K562 (cell line): ENCODE measurements at regions not wholly inside any gene's neighbourhood (a gene's known extent, or its start where the extent isn't known, plus 50 kb on each side); places are given as distances from the start of the nearest gene placed in this dataset.

Source experiments
- ATAC-seq: fragments of 200-7000 bp; cut with Tn5 transposase; 3 replicates; pipeline ENCODE4 v1.9.1; 2020; ENCODE audit warnings: moderate library complexity
- BruUV-seq: library from RNA; stranded (reverse); fragments of 400-500 nt; replicated peaks from 2 replicates; lab custom pipeline; 2021; lab: Mats Ljungman, UMichigan
- CTCF ChIA-PET: fragments of 300-600 bp; formaldehyde crosslinking; extraction: SDS; loops from one replicate; lab custom pipeline; 2021; ENCODE audit warnings: low intra/inter-chr PET ratio; lab: Yijun Ruan, JAX
- POLR2A ChIA-PET: fragments of 300-600, 350-650 bp; sonication (Branson Sonifier 250); formaldehyde crosslinking; extraction: SDS; loops from one replicate; lab custom pipeline; 2021; ENCODE audit warnings: antibody characterized with exemption, inconsistent platforms; lab: Yijun Ruan, JAX
- DNase-seq, 4 experiments: peaks; one replicate each; pipeline versions ENCODE4 v3.0.0 to v3.0.0-alpha.2; 2011 to 2018; ENCODE audit warnings: low spot score in 3 of 4, mixed read lengths in 3 of 4; ENCODE audit errors: extremely low read depth in 1 of 4
- FAIRE-seq: peaks from 2 replicates; lab custom pipeline; 2011; peaks lifted over from hg19 to GRCh38; lab: Jason Lieb, UNC
- H2AFZ ChIP-seq: 2 replicates; pipeline ENCODE4 v1.6.0; 2011; ENCODE audit warnings: low read depth, low read length, control low read depth, inconsistent platforms
- H3K27ac ChIP-seq: fragments of 200-600 bp; 3 replicates; pipeline ENCODE4 v1.8.0; 2011; ENCODE audit warnings: low read depth, mild to moderate bottlenecking, control low read depth, inconsistent platforms, low read length, moderate library complexity, mixed read lengths; ENCODE audit errors: extremely low read depth
- H3K27me3 ChIP-seq, 2 experiments: fragments of 300-600 bp in 1 of 2; 2 replicates in 1 of 2; 3 replicates in 1 of 2; pipeline versions ENCODE4 v1.6.0 to v1.8.0; 2011; ENCODE audit warnings: inconsistent platforms in 2 of 2, low read length in 2 of 2, mild to moderate bottlenecking in 1 of 2, mixed read lengths in 1 of 2, moderate library complexity in 1 of 2; ENCODE audit not compliant: control insufficient read depth in 2 of 2, insufficient read depth in 2 of 2
- H3K36me3 ChIP-seq: fragments of 300-600 bp; 3 replicates; pipeline ENCODE4 v1.8.0; 2011; ENCODE audit warnings: mild to moderate bottlenecking, low read length, inconsistent platforms; ENCODE audit not compliant: control insufficient read depth, insufficient read depth
- H3K4me1 ChIP-seq, 2 experiments: fragments of 200-600 bp in 1 of 2; replicated peaks in 1 of 2; 2 replicates in 1 of 2; 3 replicates in 1 of 2; pipeline versions ENCODE4 v1.5.1 to v1.8.0; 2011; ENCODE audit warnings: inconsistent platforms in 2 of 2, low read length in 2 of 2, mild to moderate bottlenecking in 1 of 2, mixed read lengths in 1 of 2, moderate library complexity in 1 of 2; ENCODE audit not compliant: control insufficient read depth in 2 of 2, insufficient read depth in 2 of 2
- H3K4me2 ChIP-seq: 2 replicates; pipeline ENCODE4 v1.6.1; 2011; ENCODE audit warnings: low read length, control low read depth, inconsistent platforms, mixed read lengths; ENCODE audit not compliant: insufficient read depth
- H3K4me3 ChIP-seq: fragments of 200-600 bp; sonication (generic), shearing (Covaris generic); 2 replicates; pipeline ENCODE4 v1.5.1; 2016; ENCODE audit warnings: control low read depth, inconsistent platforms
- H3K79me2 ChIP-seq: fragments of 200-600 bp; 3 replicates; pipeline ENCODE4 v1.8.0; 2011; ENCODE audit warnings: low read length, inconsistent platforms; ENCODE audit not compliant: control insufficient read depth, insufficient read depth
- H3K9ac ChIP-seq, 2 experiments: 2 replicates each; pipeline versions ENCODE4 v1.6.0 to v1.6.1; 2011; ENCODE audit warnings: low read depth in 2 of 2, low read length in 2 of 2, control low read depth in 1 of 2, inconsistent platforms in 1 of 2, mild to moderate bottlenecking in 1 of 2, mixed read lengths in 1 of 2; ENCODE audit not compliant: insufficient read depth in 1 of 2
- H3K9me1 ChIP-seq: one replicate; pipeline ENCODE4 v1.6.0; 2011; ENCODE audit warnings: inconsistent platforms, mild to moderate bottlenecking, low read length, moderate library complexity; ENCODE audit not compliant: control insufficient read depth, insufficient read depth
- H3K9me3 ChIP-seq: replicated peaks from 2 replicates; pipeline ENCODE4 v1.5.1; 2011; ENCODE audit warnings: low read depth, low read length, inconsistent platforms; ENCODE audit not compliant: control insufficient read depth, insufficient read depth
- H4K20me1 ChIP-seq: replicated peaks from 2 replicates; pipeline ENCODE4 v1.6.1; 2011; ENCODE audit warnings: low read length, inconsistent platforms, mixed read lengths; ENCODE audit not compliant: control insufficient read depth, insufficient read depth
- KDM1A ChIP-seq, 2 experiments: fragments of 450-650 bp; IDR thresholded peaks; 2 replicates each; pipeline ENCODE4 v1.6.1; 2016; ENCODE audit warnings: mild to moderate bottlenecking in 2 of 2
- SIN3B ChIP-seq: fragments of 450-650 bp; IDR thresholded peaks from 2 replicates; pipeline ENCODE4 v1.6.1; 2017; ENCODE audit warnings: low read depth, mild to moderate bottlenecking, moderate library complexity
- USF2 ChIP-seq: sonication (generic); formaldehyde crosslinking; IDR thresholded peaks from 2 replicates; pipeline ENCODE4 v1.5.0; 2020; ENCODE audit warnings: missing genetic modification reagents
- ZNF408 ChIP-seq: fragments of 250-450 bp; sonication (Bioruptor Pico); IDR thresholded peaks from 2 replicates; pipeline ENCODE4 v1.4.0; 2020; ENCODE audit warnings: low read depth, mild to moderate bottlenecking, moderate library complexity
- ZNF639 ChIP-seq, 2 experiments: fragments of 200-800 bp in 1 of 2; sonication (Bioruptor generic) in 1 of 2; sonication (generic) in 1 of 2; formaldehyde crosslinking in 1 of 2; IDR thresholded peaks in 1 of 2; conservative IDR thresholded peaks in 1 of 2; 2 replicates each; pipeline versions ENCODE4 v1.5.0 to v1.6.1; 2016 to 2020; ENCODE audit warnings: missing compliant biosample characterization in 1 of 2, missing genetic modification characterization in 1 of 2, missing genetic modification reagents in 1 of 2
- WGBS: fragments of 100-300 bp; shearing (Covaris generic); methylation state at CpG from one replicate; pipeline ENCODE4 v1.1.6; 2016; ENCODE audit warnings: low coverage, mixed read lengths; ENCODE audit not compliant: insufficient coverage; ENCODE audit errors: missing lambda C conversion rate; 5-methylcytosine and 5-hydroxymethylcytosine counted together
- in situ Hi-C: fragments of 300-500 bp; cut with MboI; formaldehyde crosslinking; loops from 4 replicates; pipeline ENCODE4 v1.15.0; 2018; ENCODE audit warnings: inconsistent platforms, mixed read lengths
- intact Hi-C: fragments of 100-400 bp; cut with micrococcal nuclease; formaldehyde crosslinking; loops from 2 replicates; pipeline ENCODE4 v1.14.2; 2022

- TF ChIP-seq USF2 (CRISPR knock-in tag) (no peak), SIN3B (no peak)
These were observed 457.3 kb downstream of the XIRP2 start (continued) for GRCh38 chr2:167345559-167345958.

- H3K79me2 ChIP-seq = no peaks in the 10 kb centered on the region
- H3K4me2 ChIP-seq = no peak overlapping the region
- WGBS = 0% methylated on average over 1 of the region's 1 CpG
- DNase-seq = no peak
- H3K4me1 ChIP-seq = no peaks in the 10 kb centered on the region
- in situ Hi-C loops = no loop called here
- H3K4me3 ChIP-seq = no peak overlapping the region
- no peaks in the 10 kb centered on the region for H3K27me3 ChIP-seq
- H2AFZ ChIP-seq = no peak overlapping the region
- H4K20me1 ChIP-seq = no peaks in the 10 kb centered on the region
- H3K9ac ChIP-seq = no peak overlapping the region
- CTCF ChIA-PET = no interaction called here
- POLR2A ChIA-PET = interaction anchor here (0.6 kb wide), 1 partner anchor 1827 kb away, joined by 3 read pairs; no protein-coding TSS in a partner anchor
- no peak for ATAC-seq
- no peaks in the 10 kb centered on the region for H3K9me3 ChIP-seq
- H3K9me1 ChIP-seq = no peaks in the 10 kb centered on the region
- intact Hi-C loops = no loop called here
- no peak overlapping the region for H3K27ac ChIP-seq
- FAIRE-seq = no peak
- TF ChIP-seq ZNF408 (CRISPR knock-in tag) (no peak), KDM1A (IDR thresholded peaks at IDR 0.05) (no peak), ZNF639 (CRISPR knock-in tag; conservative IDR thresholded peaks at IDR 0.05 in 1 of 2, IDR thresholded peaks at IDR 0.05 in 1 of 2) (no peak)
- TF ChIP-seq, all 486 proteins: peak for 0
- BruUV-seq = no TSS peak
- H3K36me3 ChIP-seq = no peaks in the 10 kb centered on the region
These were observed 454.5 kb downstream of the XIRP2 start for GRCh38 chr2:167342769-167343168.
